HG03558 (cell line): ENCODE measurements at regions not wholly inside any gene's neighbourhood (a gene's known extent, or its start where the extent isn't known, plus 50 kb on each side); places are given as distances from the start of the nearest gene placed in this dataset.

ENCODE experiments used
- ATAC-seq: cut with Tn5 transposase; IDR thresholded peaks from one replicate; pipeline ENCODE4 v1.9.1; 2021; ENCODE audit warnings: moderate number of reproducible peaks; ENCODE audit not compliant: unreplicated experiment; ENCODE audit errors: extremely low read depth

GRCh38 chr13:107374038-107374437, 806.1 kb upstream of the ARGLU1 start:
- no peak for ATAC-seq

DNA sequence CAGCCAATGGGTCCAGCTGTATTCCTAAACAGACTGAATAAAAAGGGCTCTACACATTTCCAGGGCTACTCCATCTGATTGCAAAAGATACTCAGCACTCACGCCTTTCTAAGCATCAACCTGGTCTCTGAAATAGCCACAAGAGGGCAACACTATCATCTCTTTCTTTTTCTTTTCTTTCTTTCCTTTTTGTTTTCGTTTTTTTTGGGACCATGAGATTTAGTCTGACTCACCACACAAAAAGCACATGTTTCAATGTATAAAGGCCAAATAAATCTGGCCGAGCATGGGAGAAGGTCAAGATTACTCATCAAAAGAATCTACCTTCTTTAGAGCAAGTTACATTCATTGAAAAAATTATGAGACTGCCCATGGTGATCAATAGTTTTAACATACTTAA, 805.6 kb upstream of the ARGLU1 start:
- no peak for ATAC-seq

DNA sequence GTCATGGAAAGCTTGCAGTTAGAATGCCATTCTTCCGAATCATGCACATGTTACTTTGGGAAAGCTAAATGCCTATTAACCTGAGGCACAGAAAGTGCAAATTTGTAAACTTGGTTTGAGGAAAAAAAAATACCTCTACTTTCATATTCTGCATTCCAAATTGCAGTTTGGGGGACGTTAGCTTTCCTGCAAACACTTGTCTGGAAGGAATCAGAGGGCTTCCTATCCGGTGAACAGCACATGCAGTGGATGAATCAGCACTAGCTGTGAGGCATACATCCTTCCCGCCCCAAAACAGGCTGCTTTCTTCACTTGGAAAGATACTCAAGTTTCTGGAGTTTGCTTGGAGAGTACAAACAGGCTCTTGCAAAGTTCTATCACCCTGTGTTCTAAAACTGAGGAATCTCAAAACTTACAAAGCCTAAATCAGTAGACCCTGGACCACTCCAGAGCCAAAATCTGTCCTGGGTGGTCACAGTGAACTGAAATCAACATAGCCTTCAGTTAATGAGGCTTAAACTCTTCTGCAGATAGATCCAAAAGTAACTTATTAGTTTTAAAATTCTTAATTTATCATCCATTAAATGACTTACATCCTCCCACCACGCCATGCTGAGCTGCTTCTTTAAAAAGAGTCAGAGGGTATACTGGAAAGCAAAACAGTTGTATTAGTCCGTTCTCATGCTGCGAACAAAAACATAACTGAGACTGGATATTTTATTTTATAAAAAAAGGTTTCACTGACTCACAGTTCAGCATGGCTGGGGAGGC, 802.3 kb upstream of the ARGLU1 start:
- no peak for ATAC-seq

DNA sequence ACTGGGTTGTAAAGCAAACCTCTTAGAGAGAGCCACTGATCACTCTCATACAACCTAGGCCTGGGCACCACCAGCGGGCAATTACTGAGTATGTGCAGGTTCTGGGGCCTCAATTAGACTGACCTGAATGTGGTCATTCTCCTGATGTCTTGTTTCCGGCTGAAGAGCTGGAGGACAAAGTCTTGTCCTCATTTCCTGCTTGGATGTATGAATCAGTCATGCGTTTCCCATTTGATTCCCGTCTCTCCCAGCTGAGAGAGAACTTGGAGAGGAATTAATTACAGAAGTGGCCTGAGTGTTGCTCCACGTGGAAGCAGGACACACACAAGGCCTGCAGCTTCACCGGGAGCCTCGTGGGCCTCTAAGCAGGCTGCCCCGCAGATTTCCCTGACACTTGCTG, 799.3 kb upstream of the ARGLU1 start:
- ATAC-seq: no peak

- ATAC-seq: no peak
Measured at GRCh38 chr13:107365466-107366215, 797.7 kb upstream of the ARGLU1 start.

DNA sequence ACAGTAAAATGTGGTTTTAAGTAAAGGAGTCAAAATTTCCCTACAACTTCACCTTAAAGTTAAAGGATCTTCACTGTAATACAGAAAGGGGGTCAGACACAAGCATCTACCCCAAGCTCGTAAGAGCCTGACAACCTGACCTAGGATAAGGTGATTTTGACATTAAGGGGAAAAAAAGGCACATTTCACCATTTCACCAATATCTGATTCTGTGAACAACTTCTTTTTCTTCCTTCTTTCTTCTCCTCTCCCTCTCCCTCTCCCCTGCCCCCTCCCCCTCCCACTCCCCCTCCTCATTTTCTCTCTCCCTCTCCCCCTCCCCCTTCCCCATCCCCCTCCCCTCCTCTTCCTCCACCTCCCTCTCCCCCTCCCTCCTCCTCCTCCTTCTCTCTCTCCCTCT, 796.7 kb upstream of the ARGLU1 start:
- ATAC-seq: no peak

DNA sequence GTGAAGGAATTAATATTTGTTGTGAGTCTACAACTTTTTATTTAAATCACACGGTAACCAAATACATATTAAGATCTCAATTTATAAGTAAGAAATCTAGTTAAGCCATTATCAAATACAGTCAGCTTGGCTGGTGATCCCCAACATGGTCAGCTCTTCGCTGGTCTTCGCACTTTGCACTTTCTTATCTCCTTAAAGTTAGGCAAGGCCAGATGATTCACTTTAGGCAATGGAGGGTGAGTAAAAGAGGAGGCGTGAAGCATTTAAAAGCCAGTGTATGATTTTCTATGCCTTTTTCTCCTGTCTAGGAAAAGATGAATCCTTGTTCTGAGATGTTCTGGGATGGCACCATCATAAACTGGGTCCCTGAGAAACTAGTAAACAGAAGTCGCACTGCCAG, 793.7 kb upstream of the ARGLU1 start:
- no peak for ATAC-seq

GRCh38 chr13:107360010-107360409, 792.1 kb upstream of the ARGLU1 start:
- ATAC-seq: no peak

DNA sequence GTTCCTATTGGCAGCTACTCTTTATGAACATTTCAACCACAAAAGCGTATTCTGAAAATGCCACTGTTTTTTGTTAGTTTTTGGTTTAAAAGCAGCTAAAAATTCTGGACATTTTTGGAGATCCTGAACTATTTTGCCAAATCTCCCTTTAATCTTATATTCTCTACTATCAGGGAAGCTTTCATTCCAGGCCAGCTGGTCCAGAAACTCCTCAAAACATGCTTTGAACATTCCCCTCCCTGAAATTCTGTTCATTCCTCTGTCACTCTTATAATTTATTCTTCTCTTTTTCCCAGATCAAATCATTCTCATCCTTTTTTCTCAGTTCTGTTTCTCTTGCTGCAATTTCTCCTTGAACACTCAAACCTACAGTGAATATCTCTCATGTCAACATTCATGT, 790.9 kb upstream of the ARGLU1 start:
- ATAC-seq: no peak

GRCh38 chr13:107351305-107351704, 783.4 kb upstream of the ARGLU1 start:
- ATAC-seq: no peak

- ATAC-seq: no peak
Measured at GRCh38 chr13:107348925-107349324, 781.0 kb upstream of the ARGLU1 start.

- no peak for ATAC-seq
Measured at GRCh38 chr13:107348471-107348870, 780.5 kb upstream of the ARGLU1 start.

- no peak for ATAC-seq
Measured at GRCh38 chr13:107347641-107348369, 779.9 kb upstream of the ARGLU1 start.

GRCh38 chr13:107342747-107343146, 774.8 kb upstream of the ARGLU1 start:
- ATAC-seq: no peak

DNA sequence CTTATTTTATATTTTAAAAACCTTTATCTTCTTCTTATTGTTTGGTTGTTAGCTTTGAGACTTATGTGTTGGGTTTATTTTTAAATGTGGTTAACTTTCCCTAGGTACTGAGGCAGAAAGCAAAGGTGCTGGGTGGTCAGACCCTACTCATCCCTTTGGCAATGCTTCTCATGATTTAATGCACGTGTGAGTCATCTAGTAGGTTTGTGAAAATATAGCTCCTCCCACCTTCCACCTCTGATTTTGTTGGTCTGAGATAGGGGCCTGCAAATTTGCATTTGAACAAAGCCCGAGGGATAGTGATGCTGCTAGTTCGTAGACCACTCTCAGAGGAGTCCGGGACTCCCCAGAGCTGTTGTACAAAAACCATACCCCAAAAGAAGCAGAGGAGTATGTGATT, 771.3 kb upstream of the ARGLU1 start:
- ATAC-seq: no peak

DNA sequence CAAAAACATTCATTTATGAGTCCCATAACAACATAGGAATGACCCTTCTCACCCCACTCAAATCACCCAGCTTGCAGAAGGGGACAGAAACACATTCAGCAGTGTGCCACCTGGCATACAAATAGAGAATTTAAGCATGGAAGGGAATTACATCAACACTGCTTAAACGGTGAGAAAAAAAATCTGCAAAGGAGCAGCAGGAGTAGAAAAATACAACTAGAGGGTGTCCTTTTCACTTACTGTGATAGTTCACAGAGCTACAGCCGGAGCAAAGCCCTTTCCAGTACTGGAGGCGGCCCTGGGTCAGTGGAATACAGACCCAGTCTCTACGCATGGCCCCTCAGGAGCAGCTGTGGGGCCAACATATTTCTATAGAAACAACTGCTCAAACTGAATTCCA, 764.3 kb upstream of the ARGLU1 start:
- ATAC-seq: no peak

- no peak for ATAC-seq
Measured at GRCh38 chr13:107331359-107331758, 763.4 kb upstream of the ARGLU1 start.

DNA sequence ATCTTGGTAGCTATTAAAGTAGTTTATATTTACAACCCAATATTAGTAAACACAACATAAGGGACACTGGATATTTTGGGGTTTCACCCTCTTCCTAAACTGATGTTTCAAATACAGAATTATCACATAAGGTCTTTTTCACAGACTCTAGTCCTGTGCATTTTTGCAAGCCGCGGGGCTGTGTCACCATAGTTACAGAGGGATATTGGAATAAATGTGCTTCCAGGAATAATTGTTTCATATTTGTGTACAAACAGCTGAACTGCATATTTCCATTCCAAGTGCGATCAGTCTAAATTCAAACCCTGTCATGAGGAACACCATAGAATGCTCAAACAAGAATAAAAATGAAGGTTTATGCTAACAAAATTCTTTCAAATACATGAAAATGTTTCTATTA, 762.5 kb upstream of the ARGLU1 start:
- ATAC-seq: no peak

DNA sequence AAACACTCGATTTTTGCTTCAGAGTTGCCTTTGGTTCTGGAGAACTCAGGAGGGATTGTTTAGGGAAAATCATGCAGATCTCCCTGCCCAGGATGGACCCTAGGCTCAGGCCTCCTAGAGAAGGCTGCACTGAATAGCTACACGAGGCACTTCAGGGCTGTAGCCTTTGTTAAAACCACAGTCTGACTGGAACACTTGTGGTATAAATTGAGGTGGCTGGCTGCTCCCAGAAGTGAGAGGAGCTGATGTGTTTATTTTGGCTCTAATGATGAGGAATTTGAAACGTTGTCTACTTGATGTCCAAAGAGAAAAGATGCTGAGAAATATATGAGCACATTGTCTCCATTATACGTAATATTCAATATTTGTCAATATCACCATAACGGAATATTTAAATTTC, 762.1 kb upstream of the ARGLU1 start:
- no peak for ATAC-seq

- no peak for ATAC-seq
Measured at GRCh38 chr13:107324416-107325204, 756.7 kb upstream of the ARGLU1 start.
